ENCODE measurements at regions not wholly inside any gene's neighbourhood (a gene's known extent, or its start where the extent isn't known, plus 50 kb on each side); places are given as distances from the start of the nearest gene placed in this dataset.
A peak's percentile ranks its signal among the peaks of the same experiment; 100 is the strongest.
"Not testable (repeated sequence)": the region's sequence is repeated elsewhere in the genome, so short reads cannot be mapped to it uniquely, and the experiment has no call there.

GRCh38 chr2:133991606-133992168 is 262.2 kb upstream of the MGAT5 start:
- no peak for DNase-seq

GRCh38 chr2:133992454-133992853 is 261.4 kb upstream of the MGAT5 start:
- no peak for DNase-seq

GRCh38 chr2:133993160-133993559 is 260.7 kb upstream of the MGAT5 start:
- no peak for DNase-seq

- not testable (repeated sequence) for DNase-seq
Measured at GRCh38 chr2:133998726-133999125, 255.1 kb upstream of the MGAT5 start.

GRCh38 chr2:134002391-134002790 is 251.5 kb upstream of the MGAT5 start:
- DNase-seq, result no peak

GRCh38 chr2:134002921-134003320 is 251.0 kb upstream of the MGAT5 start:
- DNase-seq, result no peak

- no peak for DNase-seq
Measured at GRCh38 chr2:134004467-134004866, 249.4 kb upstream of the MGAT5 start.

- DNase-seq, result no peak
Measured at GRCh38 chr2:134008837-134009236, 245.0 kb upstream of the MGAT5 start.

GRCh38 chr2:134009440-134009839 is 244.4 kb upstream of the MGAT5 start:
- DNase-seq, result no peak

- DNase-seq, result not testable (repeated sequence)
Measured at GRCh38 chr2:134009906-134010305, 244.0 kb upstream of the MGAT5 start.

GRCh38 chr2:134011936-134012586 is 241.8 kb upstream of the MGAT5 start:
- DNase-seq, result no peak

GRCh38 chr2:134014196-134014960 is 239.5 kb upstream of the MGAT5 start:
- DNase-seq, result no peak

- DNase-seq, result no peak
Measured at GRCh38 chr2:134019871-134020270, 234.0 kb upstream of the MGAT5 start.

- DNase-seq, result no peak
Measured at GRCh38 chr2:134020608-134021007, 233.3 kb upstream of the MGAT5 start.

GRCh38 chr2:134021830-134022524 is 231.9 kb upstream of the MGAT5 start:
- DNase-seq, result no peak

GRCh38 chr2:134023854-134024253 is 230.0 kb upstream of the MGAT5 start:
- no peak for DNase-seq

GRCh38 chr2:134027980-134028379 is 225.9 kb upstream of the MGAT5 start:
- peak; percentile 19 for DNase-seq

- peak; percentile 37 for DNase-seq
Measured at GRCh38 chr2:134029418-134029817, 224.5 kb upstream of the MGAT5 start.

- no peak for DNase-seq
Measured at GRCh38 chr2:134031539-134031938, 222.3 kb upstream of the MGAT5 start.

GRCh38 chr2:134035605-134036370 is 218.1 kb upstream of the MGAT5 start:
- no peak for DNase-seq

GRCh38 chr2:134039912-134040581 is 213.8 kb upstream of the MGAT5 start:
- no peak for DNase-seq

GRCh38 chr2:134040626-134041172 is 213.2 kb upstream of the MGAT5 start:
- DNase-seq, result not testable (repeated sequence)

Data from eye (tissue), 1 donor.